ENCODE measurements at regions not wholly inside any gene's neighbourhood (a gene's known extent, or its start where the extent isn't known, plus 50 kb on each side); places are given as distances from the start of the nearest gene placed in this dataset.

GRCh38 chr13:21999666-22000065, 328.8 kb downstream of the FGF9 start:
- TF ChIP-seq TAF1 (IDR thresholded peaks at IDR 0.05; ENCODE audit: borderline replicate concordance, insufficient read depth, low read length) (no peak), SIN3A (IDR thresholded peaks at IDR 0.05; ENCODE audit: borderline replicate concordance, insufficient read depth, low read length) (no peak), REST (IDR thresholded peaks at IDR 0.05; ENCODE audit: insufficient read depth in 1 of 2, low read depth in 2 of 2, low read length in 2 of 2) (no peak), FOXP2 (optimal IDR thresholded peaks at IDR 0.05; ENCODE audit: borderline replicate concordance, extremely low read depth, extremely low read length, insufficient read depth) (no peak), POLR2AphosphoS5 (IDR thresholded peaks at IDR 0.05; ENCODE audit: low read depth, low read length) (no peak)

GRCh38 chr13:22000191-22000590, 329.3 kb downstream of the FGF9 start:
- TF ChIP-seq POLR2AphosphoS5 (IDR thresholded peaks at IDR 0.05; ENCODE audit: low read depth, low read length) (no peak), SIN3A (IDR thresholded peaks at IDR 0.05; ENCODE audit: borderline replicate concordance, insufficient read depth, low read length) (no peak), FOXP2 (optimal IDR thresholded peaks at IDR 0.05; ENCODE audit: borderline replicate concordance, extremely low read depth, extremely low read length, insufficient read depth) (no peak), TAF1 (IDR thresholded peaks at IDR 0.05; ENCODE audit: borderline replicate concordance, insufficient read depth, low read length) (no peak)

GRCh38 chr13:22001336-22001735, 330.5 kb downstream of the FGF9 start:
- TF ChIP-seq SIN3A (IDR thresholded peaks at IDR 0.05; ENCODE audit: borderline replicate concordance, insufficient read depth, low read length) (no peak), POLR2AphosphoS5 (IDR thresholded peaks at IDR 0.05; ENCODE audit: low read depth, low read length) (no peak), REST (IDR thresholded peaks at IDR 0.05; ENCODE audit: insufficient read depth in 1 of 2, low read depth in 2 of 2, low read length in 2 of 2) (no peak), TAF1 (IDR thresholded peaks at IDR 0.05; ENCODE audit: borderline replicate concordance, insufficient read depth, low read length) (no peak), FOXP2 (optimal IDR thresholded peaks at IDR 0.05; ENCODE audit: borderline replicate concordance, extremely low read depth, extremely low read length, insufficient read depth) (no peak)

- TF ChIP-seq FOXP2 (optimal IDR thresholded peaks at IDR 0.05; ENCODE audit: borderline replicate concordance, extremely low read depth, extremely low read length, insufficient read depth) (no peak), POLR2AphosphoS5 (IDR thresholded peaks at IDR 0.05; ENCODE audit: low read depth, low read length) (no peak), REST (IDR thresholded peaks at IDR 0.05; ENCODE audit: insufficient read depth in 1 of 2, low read depth in 2 of 2, low read length in 2 of 2) (no peak), TAF1 (IDR thresholded peaks at IDR 0.05; ENCODE audit: borderline replicate concordance, insufficient read depth, low read length) (no peak)
Observed at GRCh38 chr13:22002893-22003292, 332.0 kb downstream of the FGF9 start.

- TF ChIP-seq TAF1 (IDR thresholded peaks at IDR 0.05; ENCODE audit: borderline replicate concordance, insufficient read depth, low read length) (no peak), POLR2AphosphoS5 (IDR thresholded peaks at IDR 0.05; ENCODE audit: low read depth, low read length) (no peak), FOXP2 (optimal IDR thresholded peaks at IDR 0.05; ENCODE audit: borderline replicate concordance, extremely low read depth, extremely low read length, insufficient read depth) (no peak), REST (IDR thresholded peaks at IDR 0.05; ENCODE audit: insufficient read depth in 1 of 2, low read depth in 2 of 2, low read length in 2 of 2) (no peak), SIN3A (IDR thresholded peaks at IDR 0.05; ENCODE audit: borderline replicate concordance, insufficient read depth, low read length) (no peak)
Observed at GRCh38 chr13:22009500-22009899, 338.6 kb downstream of the FGF9 start.
